ENCODE measurements at regions not wholly inside any gene's neighbourhood (a gene's known extent, or its start where the extent isn't known, plus 50 kb on each side); places are given as distances from the start of the nearest gene placed in this dataset.

GRCh38 chr18:22673182-22673862, 255.6 kb upstream of the CTAGE1 start:
- DNase-seq (ENCODE audit: low spot score) = no peak

GRCh38 chr18:22674272-22674671, 256.6 kb upstream of the CTAGE1 start:
- no peak for DNase-seq (ENCODE audit: low spot score)

- DNase-seq (ENCODE audit: low spot score) = no peak
These were observed 257.3 kb upstream of the CTAGE1 start for GRCh38 chr18:22675006-22675405.

- DNase-seq (ENCODE audit: low spot score) = no peak
These were observed 256.7 kb upstream of the RBBP8 start for GRCh38 chr18:22676423-22676822.

- no peak for DNase-seq (ENCODE audit: low spot score)
These were observed 254.6 kb upstream of the RBBP8 start for GRCh38 chr18:22678486-22678885.

- no peak for DNase-seq (ENCODE audit: low spot score)
These were observed 252.2 kb upstream of the RBBP8 start for GRCh38 chr18:22680944-22681343.

GRCh38 chr18:22681908-22682307, 251.2 kb upstream of the RBBP8 start:
- DNase-seq (ENCODE audit: low spot score) = no peak

GRCh38 chr18:22682720-22683119, 250.4 kb upstream of the RBBP8 start:
- DNase-seq (ENCODE audit: low spot score) = no peak

GRCh38 chr18:22683196-22683676, 249.9 kb upstream of the RBBP8 start:
- peak; percentile 77 for DNase-seq (ENCODE audit: low spot score)

- DNase-seq (ENCODE audit: low spot score) = no peak
These were observed 249.3 kb upstream of the RBBP8 start for GRCh38 chr18:22683786-22684185.

- DNase-seq (ENCODE audit: low spot score) = no peak
These were observed 248.9 kb upstream of the RBBP8 start for GRCh38 chr18:22684268-22684667.

- DNase-seq (ENCODE audit: low spot score) = no peak
These were observed 247.3 kb upstream of the RBBP8 start for GRCh38 chr18:22685788-22686187.

- no peak for DNase-seq (ENCODE audit: low spot score)
These were observed 245.0 kb upstream of the RBBP8 start for GRCh38 chr18:22687892-22688680.

GRCh38 chr18:22688877-22689496, 244.1 kb upstream of the RBBP8 start:
- DNase-seq (ENCODE audit: low spot score) = no peak

GRCh38 chr18:22689712-22690111, 243.4 kb upstream of the RBBP8 start:
- DNase-seq (ENCODE audit: low spot score) = no peak

GRCh38 chr18:22690556-22690955, 242.6 kb upstream of the RBBP8 start:
- DNase-seq (ENCODE audit: low spot score) = no peak

GRCh38 chr18:22691946-22692710, 241.0 kb upstream of the RBBP8 start:
- DNase-seq (ENCODE audit: low spot score) = no peak

- peak; percentile 51 for DNase-seq (ENCODE audit: low spot score)
These were observed 238.2 kb upstream of the RBBP8 start for GRCh38 chr18:22694954-22695353.

- no peak for DNase-seq (ENCODE audit: low spot score)
These were observed 237.5 kb upstream of the RBBP8 start for GRCh38 chr18:22695674-22696073.

- no peak for DNase-seq (ENCODE audit: low spot score)
These were observed 235.6 kb upstream of the RBBP8 start for GRCh38 chr18:22697561-22697960.

- DNase-seq (ENCODE audit: low spot score) = no peak
These were observed 234.4 kb upstream of the RBBP8 start for GRCh38 chr18:22698711-22699110.

- DNase-seq (ENCODE audit: low spot score) = no peak
These were observed 233.5 kb upstream of the RBBP8 start for GRCh38 chr18:22699629-22700028.
